Type B pancreatic cell (in vitro differentiated cells): ENCODE measurements at regions not wholly inside any gene's neighbourhood (a gene's known extent, or its start where the extent isn't known, plus 50 kb on each side); places are given as distances from the start of the nearest gene placed in this dataset.

Experiments
- DNase-seq: peaks from one replicate; pipeline ENCODE4 v3.0.0; 2021; ENCODE audit warnings: mixed read lengths; ENCODE audit not compliant: unreplicated experiment; ENCODE audit errors: extremely low spot score
- H3K27ac Mint-ChIP-seq: 2 replicates; pipeline ENCODE4 v1.8.0; 2021; ENCODE audit warnings: mild to moderate bottlenecking, mixed read lengths
- H3K27me3 Mint-ChIP-seq: 2 replicates; pipeline ENCODE4 v1.8.0; 2021; ENCODE audit warnings: mixed read lengths
- H3K36me3 Mint-ChIP-seq: 2 replicates; pipeline ENCODE4 v1.8.0; 2021; ENCODE audit warnings: mixed read lengths
- H3K4me1 Mint-ChIP-seq: one replicate; pipeline ENCODE4 v1.8.0; 2021; ENCODE audit warnings: mixed read lengths; ENCODE audit not compliant: unreplicated experiment
- H3K4me3 Mint-ChIP-seq: 2 replicates; pipeline ENCODE4 v1.8.0; 2021; ENCODE audit warnings: mild to moderate bottlenecking, mixed read lengths
- H3K9me3 Mint-ChIP-seq: 2 replicates; pipeline ENCODE4 v1.8.0; 2021; ENCODE audit warnings: mixed read lengths
- TF ChIP-seq, protein P1 (sequence below): fragments of 200-600 bp; sonication (generic); conservative IDR thresholded peaks from 2 replicates; pipeline ENCODE4 v1.5.0; 2021; ENCODE audit warnings: antibody characterized with exemption, mild to moderate bottlenecking

DNA sequence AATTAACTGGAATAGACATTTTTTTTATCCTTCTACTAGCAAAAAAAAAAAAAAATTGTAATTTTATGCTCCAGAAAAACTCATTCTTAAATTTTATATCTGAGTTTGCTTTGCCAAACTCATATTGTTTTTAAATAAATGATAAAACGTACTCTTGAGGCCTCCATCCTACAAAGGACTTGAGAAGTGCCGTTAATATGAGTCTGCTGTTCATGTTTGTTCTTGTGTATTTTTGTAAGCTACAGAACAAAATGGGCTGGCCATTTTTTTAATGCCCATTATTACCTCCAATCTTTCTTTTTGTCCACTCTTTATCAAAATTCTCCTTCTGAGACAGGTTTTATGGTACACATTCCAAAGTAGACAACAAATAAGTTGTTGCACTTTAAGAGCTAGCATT, 643.5 kb upstream of the SOX9 start:
- no peaks in the 10 kb centered on the region for H3K36me3 Mint-ChIP-seq
- TF ChIP-seq, protein P1, sequence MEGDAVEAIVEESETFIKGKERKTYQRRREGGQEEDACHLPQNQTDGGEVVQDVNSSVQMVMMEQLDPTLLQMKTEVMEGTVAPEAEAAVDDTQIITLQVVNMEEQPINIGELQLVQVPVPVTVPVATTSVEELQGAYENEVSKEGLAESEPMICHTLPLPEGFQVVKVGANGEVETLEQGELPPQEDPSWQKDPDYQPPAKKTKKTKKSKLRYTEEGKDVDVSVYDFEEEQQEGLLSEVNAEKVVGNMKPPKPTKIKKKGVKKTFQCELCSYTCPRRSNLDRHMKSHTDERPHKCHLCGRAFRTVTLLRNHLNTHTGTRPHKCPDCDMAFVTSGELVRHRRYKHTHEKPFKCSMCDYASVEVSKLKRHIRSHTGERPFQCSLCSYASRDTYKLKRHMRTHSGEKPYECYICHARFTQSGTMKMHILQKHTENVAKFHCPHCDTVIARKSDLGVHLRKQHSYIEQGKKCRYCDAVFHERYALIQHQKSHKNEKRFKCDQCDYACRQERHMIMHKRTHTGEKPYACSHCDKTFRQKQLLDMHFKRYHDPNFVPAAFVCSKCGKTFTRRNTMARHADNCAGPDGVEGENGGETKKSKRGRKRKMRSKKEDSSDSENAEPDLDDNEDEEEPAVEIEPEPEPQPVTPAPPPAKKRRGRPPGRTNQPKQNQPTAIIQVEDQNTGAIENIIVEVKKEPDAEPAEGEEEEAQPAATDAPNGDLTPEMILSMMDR: no peak
- no peak for DNase-seq
- H3K4me3 Mint-ChIP-seq: no peak overlapping the region
- H3K9me3 Mint-ChIP-seq: no peaks in the 10 kb centered on the region
- H3K4me1 Mint-ChIP-seq: no peaks in the 10 kb centered on the region
- peaks cover 13% of the 10 kb centered on the region for H3K27me3 Mint-ChIP-seq
- no peak overlapping the region for H3K27ac Mint-ChIP-seq

DNA sequence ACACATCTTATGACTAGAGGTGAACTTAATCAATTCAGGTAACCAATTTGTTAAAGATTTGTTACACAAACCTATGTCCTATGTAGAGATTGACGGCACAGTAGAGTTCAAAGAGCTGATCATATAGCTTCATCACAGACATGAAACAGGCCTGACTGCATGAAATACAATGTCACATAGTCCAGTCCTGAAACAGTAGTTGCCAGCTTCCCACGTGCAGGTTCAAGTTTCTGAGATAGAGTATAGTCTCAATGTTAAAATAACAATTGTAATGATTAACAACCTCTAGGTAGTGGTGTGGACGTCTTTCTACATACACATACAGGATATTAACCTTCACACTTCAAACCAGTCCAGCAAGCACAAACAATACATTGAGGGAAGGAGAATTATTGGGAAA, 640.7 kb upstream of the SOX9 start:
- Mint-ChIP-seq H3K27me3 (peaks cover 9% of the 10 kb centered on the region), H3K27ac (no peak overlapping the region), H3K4me3 (no peak overlapping the region), H3K4me1 (no peaks in the 10 kb centered on the region), H3K36me3 (no peaks in the 10 kb centered on the region), H3K9me3 (no peaks in the 10 kb centered on the region)
- TF ChIP-seq, protein P1: no peak
- no peak for DNase-seq

DNA sequence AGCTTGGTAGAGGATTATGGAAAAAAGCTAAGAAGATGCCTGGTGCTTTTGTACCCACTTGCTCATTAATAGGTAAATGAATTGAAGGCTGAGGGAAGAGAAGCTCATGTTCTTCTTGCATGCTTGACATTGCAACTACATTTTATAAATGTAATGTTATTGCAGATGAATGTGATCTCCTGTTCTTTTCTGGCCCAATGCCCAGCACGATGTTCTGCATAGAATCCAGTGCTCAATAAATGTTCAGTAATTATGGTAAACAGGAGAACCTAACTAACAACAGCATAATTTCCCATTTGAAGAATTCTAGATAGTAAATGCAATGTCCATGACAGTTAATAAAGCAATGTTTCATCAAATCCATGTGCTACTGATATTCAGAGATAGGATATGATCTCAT, 638.2 kb upstream of the SOX9 start:
- Mint-ChIP-seq H3K36me3 (no peaks in the 10 kb centered on the region), H3K9me3 (no peaks in the 10 kb centered on the region)

DNA sequence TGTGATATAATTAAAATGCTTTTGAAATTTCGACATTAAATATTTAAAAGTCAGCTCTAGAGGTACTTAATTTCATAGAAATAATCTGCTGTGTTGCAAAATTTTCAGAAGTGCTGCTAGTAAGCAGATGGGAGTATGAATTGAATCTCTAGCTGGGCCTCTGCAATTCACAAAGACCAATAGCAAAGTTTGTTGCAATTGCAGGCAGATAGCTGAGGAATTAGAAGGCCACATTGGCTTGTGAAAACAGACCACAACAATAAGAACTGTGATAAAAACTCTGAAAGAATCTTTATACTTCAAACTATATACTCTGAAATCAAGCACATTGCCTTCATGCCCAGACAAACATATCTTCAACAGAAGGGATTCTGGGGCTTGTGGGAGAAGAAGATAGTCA, 636.3 kb upstream of the SOX9 start:
- Mint-ChIP-seq H3K27me3 (peaks cover 7% of the 10 kb centered on the region), H3K27ac (no peak overlapping the region), H3K4me3 (no peak overlapping the region), H3K36me3 (no peaks in the 10 kb centered on the region), H3K9me3 (no peaks in the 10 kb centered on the region), H3K4me1 (no peaks in the 10 kb centered on the region)
- no peak for DNase-seq
- TF ChIP-seq, protein P1: no peak

More for the DNA sequence above, 638.2 kb upstream of the SOX9 start:
- peaks cover 10% of the 10 kb centered on the region for H3K27me3 Mint-ChIP-seq
- TF ChIP-seq, protein P1: no peak
- no peak for DNase-seq
- no peak overlapping the region for H3K27ac Mint-ChIP-seq
- H3K4me1 Mint-ChIP-seq: no peaks in the 10 kb centered on the region
- H3K4me3 Mint-ChIP-seq: no peak overlapping the region

DNA sequence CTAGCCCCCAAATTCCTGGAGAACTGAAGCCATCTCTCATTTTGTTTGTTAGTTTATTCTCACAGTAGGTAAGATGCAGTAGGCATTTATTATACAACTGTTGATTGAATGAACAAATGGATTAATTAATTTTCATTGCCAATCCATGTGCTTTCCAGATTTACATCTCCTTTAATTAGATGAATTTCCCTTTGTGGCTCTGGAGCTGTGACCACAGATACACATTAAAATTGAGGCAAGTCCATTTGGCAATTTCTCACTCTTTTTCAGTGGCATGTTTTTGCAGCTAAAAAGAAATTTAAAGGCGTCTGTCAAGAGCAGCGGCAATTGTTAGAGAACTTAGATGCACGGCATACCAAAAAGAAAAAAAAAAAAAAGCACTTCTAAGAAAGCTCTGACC, 635.4 kb upstream of the SOX9 start:
- H3K4me3 Mint-ChIP-seq: no peak overlapping the region
- no peaks in the 10 kb centered on the region for H3K9me3 Mint-ChIP-seq
- no peak for DNase-seq
- TF ChIP-seq, protein P1: no peak
- H3K4me1 Mint-ChIP-seq: no peaks in the 10 kb centered on the region
- H3K36me3 Mint-ChIP-seq: no peaks in the 10 kb centered on the region
- H3K27ac Mint-ChIP-seq: no peak overlapping the region
- H3K27me3 Mint-ChIP-seq: peaks cover 7% of the 10 kb centered on the region

DNA sequence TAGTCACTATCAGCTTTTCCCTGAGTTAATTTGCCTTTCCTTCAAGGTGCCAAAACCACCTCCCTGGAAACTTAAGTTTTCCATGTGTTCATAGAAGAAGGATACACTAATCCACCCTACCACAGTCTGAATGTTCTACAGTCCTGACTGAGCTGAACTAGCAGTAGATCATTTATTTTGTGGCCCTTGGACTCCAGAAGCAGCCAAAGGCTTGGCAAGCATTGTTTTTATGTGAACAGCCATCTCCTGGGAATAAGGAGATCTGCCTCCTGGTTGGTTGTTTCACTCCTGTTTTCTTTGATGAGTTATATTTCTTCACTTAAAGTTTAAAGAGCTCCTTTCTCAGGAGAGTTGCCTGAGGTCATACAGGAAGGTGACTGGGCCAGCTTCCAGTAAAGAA, 634.6 kb upstream of the SOX9 start:
- Mint-ChIP-seq H3K27me3 (peaks cover 7% of the 10 kb centered on the region), H3K4me3 (no peak overlapping the region), H3K9me3 (no peaks in the 10 kb centered on the region), H3K36me3 (no peaks in the 10 kb centered on the region), H3K4me1 (no peaks in the 10 kb centered on the region), H3K27ac (no peak overlapping the region)
- TF ChIP-seq, protein P1: no peak
- DNase-seq: no peak
